Trophoblast cell (in vitro differentiated cells and primary cell): ENCODE measurements at regions not wholly inside any gene's neighbourhood (a gene's known extent, or its start where the extent isn't known, plus 50 kb on each side); places are given as distances from the start of the nearest gene placed in this dataset.

ENCODE experiments used
- DNase-seq, 2 donors: peaks; one replicate each; pipeline ENCODE4 v3.0.0-alpha.2; 2016
- H2AFZ ChIP-seq: 2 replicates; pipeline ENCODE4 v1.6.1; 2013; ENCODE audit warnings: low read length, moderate library complexity, mild to moderate bottlenecking; ENCODE audit not compliant: insufficient read depth, poor library complexity
- H2AK5ac ChIP-seq: 2 replicates; pipeline ENCODE4 v1.6.1; 2013; ENCODE audit warnings: mild to moderate bottlenecking, low read length
- H2BK120ac ChIP-seq: 2 replicates; pipeline ENCODE4 v1.6.1; 2013; ENCODE audit warnings: low read length, mild to moderate bottlenecking, moderate library complexity; ENCODE audit not compliant: insufficient read depth, poor library complexity
- H2BK12ac ChIP-seq: 2 replicates; pipeline ENCODE4 v1.6.1; 2013; ENCODE audit warnings: mild to moderate bottlenecking, low read length, moderate library complexity
- H2BK5ac ChIP-seq: 2 replicates; pipeline ENCODE4 v1.6.1; 2013; ENCODE audit warnings: low read length, low read depth, moderate library complexity, mild to moderate bottlenecking; ENCODE audit not compliant: poor library complexity
- H3K14ac ChIP-seq: 2 replicates; pipeline ENCODE4 v1.6.1; 2013; ENCODE audit warnings: mild to moderate bottlenecking, low read length
- H3K18ac ChIP-seq: 2 replicates; pipeline ENCODE4 v1.6.1; 2013; ENCODE audit warnings: mild to moderate bottlenecking, low read length
- H3K23ac ChIP-seq: 2 replicates; pipeline ENCODE4 v1.6.1; 2013; ENCODE audit warnings: low read length
- H3K27ac ChIP-seq: 2 replicates; pipeline ENCODE4 v1.5.1; 2013; ENCODE audit warnings: low read depth, mild to moderate bottlenecking, inconsistent platforms, low read length, moderate library complexity
- H3K27me3 ChIP-seq: 2 replicates; pipeline ENCODE4 v1.6.1; 2013; ENCODE audit warnings: inconsistent platforms, mild to moderate bottlenecking, low read length, moderate library complexity; ENCODE audit not compliant: insufficient read depth
- H3K36me3 ChIP-seq, 2 experiments: 1 replicate in 1 of 2; 2 replicates in 1 of 2; pipeline ENCODE4 v1.6.1; 2013; ENCODE audit warnings: low read length in 2 of 2, mild to moderate bottlenecking in 2 of 2, moderate library complexity in 1 of 2; ENCODE audit not compliant: insufficient read depth in 2 of 2, control insufficient read depth in 1 of 2
- H3K4ac ChIP-seq: 2 replicates; pipeline ENCODE4 v1.6.1; 2013; ENCODE audit warnings: low read depth, mild to moderate bottlenecking, low read length, moderate library complexity
- H3K4me1 ChIP-seq, 2 experiments: 1 replicate in 1 of 2; 2 replicates in 1 of 2; pipeline ENCODE4 v1.6.1; 2013; ENCODE audit warnings: low read length in 2 of 2, mild to moderate bottlenecking in 2 of 2, moderate library complexity in 1 of 2; ENCODE audit not compliant: insufficient read depth in 2 of 2, control insufficient read depth in 1 of 2
- H3K4me2 ChIP-seq: 2 replicates; pipeline ENCODE4 v1.6.1; 2013; ENCODE audit warnings: inconsistent platforms, mild to moderate bottlenecking, low read length, moderate library complexity
- H3K4me3 ChIP-seq: 2 replicates; pipeline ENCODE4 v1.5.1; 2013; ENCODE audit warnings: mild to moderate bottlenecking, low read depth, low read length, inconsistent platforms
- H3K79me1 ChIP-seq: one replicate; pipeline ENCODE4 v1.6.1; 2013; ENCODE audit warnings: low read length
- H3K79me2 ChIP-seq: 2 replicates; pipeline ENCODE4 v1.6.1; 2013; ENCODE audit warnings: low read length, mild to moderate bottlenecking; ENCODE audit not compliant: control insufficient read depth, insufficient read depth, poor library complexity
- H3K9ac ChIP-seq: 2 replicates; pipeline ENCODE4 v1.6.1; 2013; ENCODE audit warnings: mild to moderate bottlenecking, low read length
- H3K9me3 ChIP-seq: 2 replicates; pipeline ENCODE4 v1.6.1; 2013; ENCODE audit warnings: low read depth, mild to moderate bottlenecking, control low read depth, inconsistent platforms, low read length; ENCODE audit not compliant: insufficient read depth
- H4K12ac ChIP-seq: 2 replicates; pipeline ENCODE4 v1.6.1; 2013; ENCODE audit warnings: low read depth, mild to moderate bottlenecking, low read length, moderate library complexity
- H4K8ac ChIP-seq: 2 replicates; pipeline ENCODE4 v1.6.1; 2013; ENCODE audit warnings: low read depth, mild to moderate bottlenecking, low read length, moderate library complexity
- H4K91ac ChIP-seq: one replicate; pipeline ENCODE4 v1.6.1; 2013; ENCODE audit warnings: low read depth, mild to moderate bottlenecking, low read length, moderate library complexity
- WGBS: extraction: QIAGEN DNeasy Blood & Tissue Kit; methylation state at CpG from one replicate; pipeline ENCODE4 v1.1.7; 2013; ENCODE audit warnings: missing lambda C conversion rate; ENCODE audit not compliant: insufficient read length, insufficient coverage; ENCODE audit errors: extremely low coverage; 5-methylcytosine and 5-hydroxymethylcytosine counted together

DNA sequence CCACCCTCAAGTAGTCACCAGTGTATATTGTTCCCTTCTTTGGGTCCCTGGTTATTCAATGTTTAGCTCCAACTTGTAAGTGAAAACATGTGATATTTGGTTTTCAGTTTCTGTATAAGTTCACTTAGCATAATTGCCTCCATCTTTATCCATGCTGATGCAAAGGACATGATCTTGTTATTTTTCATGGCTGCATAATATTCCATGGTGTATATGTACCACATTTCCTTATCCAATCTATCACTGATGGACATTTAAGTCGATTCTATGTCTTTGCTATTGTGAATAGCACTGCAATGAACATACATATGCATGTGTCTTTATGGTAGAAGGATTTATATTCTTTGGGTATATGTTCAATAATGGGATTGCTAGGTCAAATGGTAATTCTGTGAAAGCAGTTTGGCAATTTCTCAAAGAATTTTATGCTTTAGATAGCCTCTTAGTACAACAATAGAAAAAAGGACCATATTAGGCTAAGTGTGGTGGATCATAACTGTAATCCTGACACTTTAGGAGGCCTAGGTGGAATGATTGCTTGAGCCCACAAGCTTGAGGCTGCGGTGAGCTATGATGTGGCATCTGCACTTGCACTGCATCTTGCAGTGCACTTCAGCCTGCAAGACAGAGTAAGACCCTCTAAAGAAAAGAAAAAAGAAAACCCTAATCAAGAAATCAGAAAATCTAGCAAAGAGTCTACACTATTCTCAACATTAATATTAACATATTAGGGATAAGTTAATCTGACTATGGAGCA is 468.5 kb upstream of the FAT3 start:
- H3K4me2 ChIP-seq, result no peak overlapping the region
- H3K9me3 ChIP-seq, result no peaks in the 10 kb centered on the region
- H3K9ac ChIP-seq, result no peak overlapping the region
- H3K79me1 ChIP-seq, result no peaks in the 10 kb centered on the region
- H3K23ac ChIP-seq, result no peak overlapping the region
- H2BK5ac ChIP-seq, result no peak overlapping the region
- H3K36me3 ChIP-seq, result no peaks in the 10 kb centered on the region
- no peaks in the 10 kb centered on the region for H3K79me2 ChIP-seq
- no peak overlapping the region for H3K14ac ChIP-seq
- no peaks in the 10 kb centered on the region for H3K4me1 ChIP-seq
- WGBS, result no CpG with 5 or more reads among the region's 2 CpGs
- no peak overlapping the region for H4K8ac ChIP-seq
- no peak overlapping the region for H2BK120ac ChIP-seq
- no peak overlapping the region for H2AFZ ChIP-seq
- no peak overlapping the region for H3K18ac ChIP-seq
- DNase-seq, result no peak
- H3K27ac ChIP-seq, result no peak overlapping the region
- no peak overlapping the region for H2AK5ac ChIP-seq
- H3K27me3 ChIP-seq, result no peaks in the 10 kb centered on the region
- no peak overlapping the region for H3K4me3 ChIP-seq
- no peak overlapping the region for H2BK12ac ChIP-seq
- no peak overlapping the region for H3K4ac ChIP-seq
- H4K12ac ChIP-seq, result no peak overlapping the region
- H4K91ac ChIP-seq, result no peak overlapping the region

DNA sequence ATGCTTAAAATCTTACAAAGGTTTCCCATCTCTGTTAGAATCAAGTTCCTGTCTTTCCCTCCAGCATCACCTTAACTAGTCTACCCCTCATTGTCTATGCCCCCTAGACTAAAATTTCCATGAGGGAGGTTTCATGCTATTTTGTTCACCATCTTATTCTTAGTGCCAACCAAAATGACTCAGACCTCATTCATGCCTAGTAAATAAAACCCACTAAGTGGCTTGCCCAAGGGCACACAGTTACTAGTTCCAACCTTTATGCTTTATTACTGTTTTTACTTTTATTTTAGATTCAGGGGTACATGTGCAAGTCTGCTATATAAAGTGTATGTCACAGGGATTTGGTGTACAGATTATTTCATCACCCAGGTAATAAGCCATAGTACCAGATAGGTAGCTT is 469.1 kb upstream of the FAT3 start:
- no peak overlapping the region for H2BK5ac ChIP-seq
- no peak overlapping the region for H3K27ac ChIP-seq
- H2AK5ac ChIP-seq, result no peak overlapping the region
- H3K79me1 ChIP-seq, result no peaks in the 10 kb centered on the region
- H2BK120ac ChIP-seq, result no peak overlapping the region
- no peak overlapping the region for H4K12ac ChIP-seq
- no peaks in the 10 kb centered on the region for H3K9me3 ChIP-seq
- H3K9ac ChIP-seq, result no peak overlapping the region
- no peak overlapping the region for H3K4me2 ChIP-seq
- no peaks in the 10 kb centered on the region for H3K4me1 ChIP-seq
- no peaks in the 10 kb centered on the region for H3K36me3 ChIP-seq
- no peak overlapping the region for H3K23ac ChIP-seq
- no peak overlapping the region for H3K4me3 ChIP-seq
- no peak overlapping the region for H3K18ac ChIP-seq
- H4K91ac ChIP-seq, result no peak overlapping the region
- no peak for DNase-seq
- H3K4ac ChIP-seq, result no peak overlapping the region
- H4K8ac ChIP-seq, result no peak overlapping the region
- no peak overlapping the region for H3K14ac ChIP-seq
- H3K27me3 ChIP-seq, result no peaks in the 10 kb centered on the region
- no peaks in the 10 kb centered on the region for H3K79me2 ChIP-seq
- H2AFZ ChIP-seq, result no peak overlapping the region
- H2BK12ac ChIP-seq, result no peak overlapping the region

DNA sequence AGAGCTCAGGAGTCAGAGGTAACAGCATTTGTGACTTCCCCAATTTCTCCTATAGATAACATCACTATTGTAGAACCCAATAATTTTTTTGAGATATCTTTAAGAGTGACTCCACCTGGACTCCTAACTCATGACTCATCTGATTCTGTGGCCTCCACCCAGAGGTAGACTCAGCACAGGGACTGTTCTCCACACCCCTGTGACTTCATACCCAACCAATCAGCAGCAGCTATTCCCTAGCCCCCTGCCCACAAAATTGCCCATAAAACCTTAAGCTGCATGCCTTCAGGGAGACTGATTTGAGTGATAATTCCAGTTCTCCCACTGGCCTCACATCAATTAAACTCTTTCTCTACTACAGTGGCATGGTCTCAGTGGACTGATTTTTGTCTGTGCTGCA is 475.4 kb upstream of the FAT3 start:
- Histone ChIP-seq H3K4me3 (no peak overlapping the region), H3K23ac (no peak overlapping the region), H3K9me3 (peaks cover 2% of the 10 kb centered on the region), H3K14ac (no peak overlapping the region), H3K9ac (no peak overlapping the region), H2AFZ (no peak overlapping the region), H3K4me2 (no peak overlapping the region), H3K79me1 (no peaks in the 10 kb centered on the region), H3K36me3 (no peaks in the 10 kb centered on the region), H3K27me3 (no peaks in the 10 kb centered on the region), H3K18ac (no peak overlapping the region), H2AK5ac (no peak overlapping the region), H2BK12ac (no peak overlapping the region), H3K27ac (no peak overlapping the region), H4K12ac (no peak overlapping the region), H3K79me2 (no peaks in the 10 kb centered on the region), H2BK120ac (no peak overlapping the region), H4K8ac (no peak overlapping the region), H3K4me1 (no peaks in the 10 kb centered on the region), H3K4ac (no peak overlapping the region), H4K91ac (no peak overlapping the region), H2BK5ac (no peak overlapping the region)
- DNase-seq, result no peak

DNA sequence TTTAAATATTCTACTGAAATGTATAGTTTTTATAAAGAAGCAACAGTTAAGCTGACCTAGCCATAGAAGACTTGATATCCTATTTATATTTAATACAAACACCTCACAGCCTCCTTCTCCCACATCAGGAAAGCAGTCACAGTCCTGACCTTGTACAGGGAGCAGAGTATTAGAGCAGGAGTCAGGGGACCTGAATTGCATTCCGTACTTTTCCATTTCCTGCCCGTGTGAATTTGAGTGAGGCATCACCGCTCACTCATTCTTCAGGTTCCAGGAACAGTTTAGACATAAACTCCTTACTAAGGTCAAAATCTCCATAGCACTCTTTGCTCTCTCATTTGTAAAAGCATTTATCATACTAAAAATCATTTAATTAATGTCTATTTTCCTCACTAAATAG is 482.5 kb upstream of the FAT3 start:
- Histone ChIP-seq H2BK5ac (no peak overlapping the region), H2AFZ (no peak overlapping the region), H3K79me1 (peaks cover 3% of the 10 kb centered on the region), H3K4me2 (no peak overlapping the region), H3K36me3 (no peaks in the 10 kb centered on the region), H2AK5ac (no peak overlapping the region), H3K4ac (no peak overlapping the region), H3K9me3 (no peaks in the 10 kb centered on the region), H3K4me1 (peaks cover 0 to 1% of the 10 kb centered on the region in 2 experiments), H2BK120ac (no peak overlapping the region), H3K79me2 (no peaks in the 10 kb centered on the region), H4K91ac (no peak overlapping the region), H4K8ac (no peak overlapping the region), H3K18ac (no peak overlapping the region), H3K9ac (no peak overlapping the region), H3K27ac (no peak overlapping the region), H3K23ac (no peak overlapping the region), H3K27me3 (no peaks in the 10 kb centered on the region), H2BK12ac (no peak overlapping the region), H4K12ac (no peak overlapping the region), H3K14ac (no peak overlapping the region), H3K4me3 (no peak overlapping the region)
- no CpG with 5 or more reads among the region's 3 CpGs for WGBS
- no peak for DNase-seq
